Effector CD4-positive, alpha-beta T cell (primary cell): ENCODE measurements at regions not wholly inside any gene's neighbourhood (a gene's known extent, or its start where the extent isn't known, plus 50 kb on each side); places are given as distances from the start of the nearest gene placed in this dataset.
"Not testable (repeated sequence)": the region's sequence is repeated elsewhere in the genome, so short reads cannot be mapped to it uniquely, and the experiment has no call there.

Source experiments
- DNase-seq: peaks from one replicate; pipeline ENCODE4 v3.0.0-alpha.2; 2020

DNA sequence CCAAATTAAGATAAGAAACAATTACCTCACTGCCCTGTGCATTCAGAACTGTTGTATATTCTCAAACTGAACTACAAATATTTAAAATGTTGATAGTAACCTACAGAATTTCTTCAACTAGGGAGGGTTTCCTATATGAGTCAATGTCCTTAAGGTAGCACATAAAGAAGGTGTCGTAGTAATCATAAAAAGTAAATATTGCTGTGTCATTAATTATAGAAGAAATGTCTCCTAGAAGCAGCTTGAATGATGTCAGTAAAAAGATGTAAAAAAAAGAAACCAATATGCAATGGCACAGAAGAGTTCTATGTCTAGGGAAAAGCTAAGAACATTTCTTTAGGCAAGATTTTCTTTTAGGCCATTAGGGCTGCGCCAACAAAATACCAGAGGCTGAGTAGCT lies 559.6 kb upstream of the EPHA5 start:
- no peak for DNase-seq

DNA sequence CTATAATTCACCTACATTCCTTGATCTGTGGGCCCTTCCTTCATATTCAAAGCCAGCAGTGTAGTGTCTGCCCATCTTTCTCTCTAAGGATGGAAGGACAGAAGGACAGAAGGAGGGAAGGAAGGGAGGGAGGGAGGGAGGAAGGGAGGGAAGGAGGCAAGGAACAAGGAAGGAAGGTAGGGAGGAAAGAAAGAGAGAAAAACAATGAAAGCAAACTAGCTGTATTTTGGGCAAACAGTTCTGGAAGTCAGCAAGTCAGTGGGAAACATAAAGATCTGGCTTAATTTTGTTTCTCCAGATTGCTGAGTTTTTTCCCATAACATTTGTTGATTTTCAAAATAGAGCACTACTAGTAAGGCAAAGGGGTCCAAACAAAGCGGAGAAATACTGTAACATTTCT lies 555.2 kb upstream of the EPHA5 start:
- no peak for DNase-seq

DNA sequence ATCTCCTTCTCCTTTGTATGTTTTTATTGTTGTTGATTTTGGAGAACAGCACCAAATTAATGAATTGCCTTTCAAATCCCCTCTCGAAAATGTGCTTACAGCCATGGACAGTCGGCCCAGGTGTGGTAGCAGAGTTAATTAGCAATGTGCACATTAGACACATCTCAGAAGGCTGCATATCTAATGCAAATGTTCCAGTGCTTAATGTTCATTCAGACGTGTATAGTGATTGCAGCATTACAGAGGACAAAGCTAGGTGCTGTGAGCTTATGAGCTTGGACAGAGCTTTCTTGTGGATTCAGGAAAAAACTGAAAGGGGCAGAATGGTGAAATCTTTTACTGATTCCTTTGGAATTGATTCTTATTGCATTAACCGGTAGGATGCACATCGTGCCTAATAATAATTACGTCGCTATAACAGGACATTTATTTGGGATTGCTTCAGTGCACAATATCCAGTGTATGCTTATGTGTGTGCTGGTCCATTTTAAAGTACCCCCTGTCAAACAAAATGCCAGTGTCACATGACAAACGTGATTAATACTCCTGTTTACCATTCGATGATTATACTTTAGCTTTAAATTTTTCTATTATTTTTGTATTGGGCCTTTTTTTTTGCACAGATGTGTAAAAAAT lies 552.9 kb upstream of the EPHA5 start:
- no peak for DNase-seq

DNA sequence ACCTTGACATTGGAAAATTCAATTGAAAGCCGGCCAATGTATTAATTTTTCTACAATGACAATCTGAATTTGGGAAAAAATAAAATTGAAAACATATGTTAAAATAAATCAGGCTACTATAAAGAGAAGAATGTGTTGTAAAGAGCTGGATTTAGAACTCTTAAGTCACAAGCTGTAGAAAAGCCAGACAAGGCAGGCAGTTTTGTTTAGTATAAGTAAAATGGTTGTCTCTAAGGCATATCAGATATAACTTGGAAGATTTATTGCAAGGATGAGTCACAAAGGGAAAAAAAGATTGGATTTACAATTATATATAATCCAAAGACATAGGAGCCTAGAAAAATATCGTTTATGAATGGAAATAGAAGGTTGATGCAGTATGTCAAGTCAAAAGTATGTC lies 549.1 kb upstream of the EPHA5 start:
- no peak for DNase-seq

DNA sequence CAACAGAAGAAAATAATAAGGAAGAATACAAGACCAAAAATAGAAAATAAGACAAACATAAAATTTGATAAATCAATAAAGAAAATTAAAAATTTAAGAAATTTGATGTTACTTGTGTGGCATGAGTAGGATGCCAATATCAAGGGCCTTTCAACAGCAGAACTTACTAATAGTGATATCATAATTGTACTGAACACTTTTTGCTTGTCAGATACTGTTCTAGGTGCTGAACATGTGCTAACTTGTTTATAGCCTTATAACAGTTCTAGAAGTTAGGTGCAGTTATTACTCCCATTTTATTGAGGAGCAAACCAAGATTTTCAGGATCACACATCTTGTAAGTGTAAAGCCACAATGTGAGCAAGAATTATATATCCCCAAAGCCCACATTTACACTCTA lies 546.0 kb upstream of the EPHA5 start:
- no peak for DNase-seq

DNA sequence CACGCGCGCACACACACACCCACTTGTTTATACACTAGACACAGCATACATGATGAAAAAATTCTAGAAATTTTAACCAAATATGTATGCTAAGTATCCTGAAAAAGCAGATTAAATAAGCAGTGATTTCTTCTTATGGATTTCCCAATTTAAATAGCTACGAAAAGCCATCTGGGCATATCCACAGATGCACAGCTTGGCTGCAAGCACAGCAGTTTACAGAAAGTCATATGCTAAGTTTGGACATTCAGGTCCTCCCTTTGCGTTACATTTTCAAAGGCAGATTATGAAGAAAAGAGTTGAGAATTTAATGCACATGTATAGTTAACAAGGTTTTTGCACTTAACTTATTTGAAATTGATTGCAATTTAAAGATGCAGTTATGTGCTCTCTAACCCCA lies 542.2 kb upstream of the EPHA5 start:
- no peak for DNase-seq

DNA sequence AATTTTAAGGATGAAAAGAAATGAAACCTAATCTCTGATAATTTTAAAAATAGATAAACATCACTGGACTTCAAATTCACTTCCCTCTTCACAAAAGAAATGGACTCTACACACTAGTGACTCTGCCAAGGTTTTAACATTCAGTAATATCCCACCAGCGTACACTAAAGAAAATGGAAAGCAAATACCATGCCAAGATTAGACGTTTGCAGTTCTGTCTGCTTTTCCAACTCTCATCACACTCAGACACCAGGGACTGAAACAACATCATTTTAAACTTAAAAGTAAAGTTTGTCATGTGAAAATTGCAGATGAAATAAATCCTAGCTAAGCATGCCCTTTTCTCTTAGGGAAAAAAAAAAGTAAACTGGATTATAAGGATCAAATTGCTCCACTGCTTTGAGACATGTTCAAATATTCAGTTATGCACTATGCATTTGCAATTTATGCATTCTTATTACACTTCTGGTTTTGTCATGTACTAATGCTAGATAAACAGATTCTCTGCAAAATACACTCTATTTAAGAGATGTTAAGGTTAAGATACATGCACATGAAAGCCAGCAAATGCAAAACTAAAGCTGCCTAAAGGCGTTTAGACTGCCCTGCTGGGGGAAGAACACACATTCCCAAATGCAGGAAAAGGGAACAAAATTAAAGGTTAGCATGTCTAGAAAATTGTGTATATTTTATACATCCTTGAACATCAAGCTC lies 534.4 kb upstream of the EPHA5 start:
- DNase-seq: no peak

DNA sequence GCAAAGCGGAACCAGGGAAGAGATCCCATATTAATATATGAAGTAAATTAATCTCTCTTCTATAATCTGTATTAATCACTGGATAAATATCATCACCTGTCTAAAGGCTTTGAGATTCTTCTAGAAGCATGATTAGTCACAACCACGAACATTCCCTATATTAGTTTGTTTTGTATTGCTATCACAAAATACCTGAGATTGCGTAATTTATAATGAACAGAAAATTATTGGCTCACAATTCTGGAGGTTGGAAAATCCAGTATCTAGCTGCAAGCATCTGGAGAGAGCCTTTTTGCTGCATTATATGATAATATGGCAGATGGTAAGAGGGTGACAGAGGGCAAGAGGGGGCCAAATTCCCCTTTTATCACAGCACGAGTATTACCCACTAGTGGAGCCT lies 532.6 kb upstream of the EPHA5 start:
- DNase-seq: no peak

DNA sequence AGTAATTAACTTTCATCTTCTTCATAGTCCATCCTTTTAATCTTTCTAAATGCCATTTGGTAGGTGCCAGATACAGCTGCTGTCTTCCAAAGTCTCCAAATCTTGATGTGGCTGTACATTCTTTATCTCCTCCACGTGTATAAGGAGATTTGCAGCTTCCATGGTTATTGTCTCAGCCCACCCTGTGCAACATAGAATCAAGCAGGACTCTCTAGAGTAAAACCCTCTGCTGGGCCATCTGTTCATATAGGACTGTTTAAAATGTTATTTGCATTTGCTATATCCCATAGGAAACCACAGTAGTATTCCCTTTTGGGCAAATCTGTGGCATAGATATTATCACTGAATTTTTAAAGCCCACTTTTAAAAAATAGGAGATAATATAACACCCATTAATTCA lies 527.2 kb upstream of the EPHA5 start:
- DNase-seq: no peak

DNA sequence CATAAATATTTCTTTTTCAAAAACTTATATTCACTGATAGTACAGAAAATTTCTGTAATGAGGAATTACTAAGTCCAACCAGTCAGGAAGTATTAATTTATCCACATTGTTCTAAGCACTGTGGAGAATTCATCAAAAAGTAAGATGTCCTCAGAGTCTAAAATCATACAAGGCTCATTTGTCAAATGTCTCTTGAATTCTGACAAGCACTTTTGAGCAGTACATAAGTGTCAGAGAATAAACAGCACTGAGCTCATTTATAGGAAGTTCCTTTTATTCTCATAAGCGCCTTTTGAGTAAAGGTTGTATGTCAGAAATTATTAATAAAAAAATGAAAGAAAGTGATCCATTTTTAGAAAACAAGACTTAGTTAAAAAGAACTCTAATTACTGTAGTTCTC lies 523.2 kb upstream of the EPHA5 start:
- no peak for DNase-seq

DNA sequence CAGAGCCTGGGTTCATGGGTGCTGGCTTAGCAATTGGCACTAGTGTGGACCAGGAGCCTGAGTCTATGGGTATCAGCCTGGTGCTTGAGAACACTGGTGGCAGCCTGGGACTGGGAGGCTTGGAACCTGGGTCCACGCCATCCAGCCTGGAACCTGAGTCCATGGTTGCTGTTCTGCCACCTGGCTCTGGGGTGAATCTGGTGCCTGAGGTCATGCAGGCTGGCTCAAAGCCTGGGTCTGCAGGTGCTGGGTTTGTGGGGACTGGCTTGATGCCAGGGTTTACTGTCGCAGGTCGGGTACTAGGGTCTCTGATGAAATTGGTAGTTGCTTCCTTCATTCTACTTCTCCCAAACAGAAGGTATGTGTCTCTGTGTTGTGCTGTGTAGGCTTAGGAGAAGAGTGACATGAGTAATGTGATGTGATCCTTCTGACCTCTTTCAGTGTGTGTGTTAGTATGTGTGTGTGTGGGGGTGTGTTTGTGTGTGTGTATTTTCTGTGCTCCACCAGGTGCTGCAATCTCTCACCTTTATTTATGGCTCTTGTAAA lies 517.0 kb upstream of the EPHA5 start:
- DNase-seq: no peak

DNA sequence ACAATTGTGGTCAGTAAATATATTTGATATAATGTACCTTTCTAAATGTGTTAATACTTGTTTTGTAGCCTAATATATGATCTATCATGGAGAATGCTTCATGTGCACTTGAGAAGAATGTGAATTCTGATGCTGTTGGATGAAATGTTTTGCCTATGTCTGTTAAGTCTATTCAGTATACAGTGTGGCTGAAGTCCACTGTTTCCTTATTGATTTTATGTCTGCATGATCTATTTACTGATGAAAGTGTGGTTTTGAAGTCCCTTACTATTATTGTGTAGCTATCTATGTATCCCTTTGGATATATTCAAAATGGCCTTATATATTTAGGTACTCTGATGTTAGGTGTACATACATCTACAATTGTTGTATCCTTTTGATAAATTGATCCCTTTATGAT lies 515.8 kb upstream of the EPHA5 start:
- no peak for DNase-seq

DNA sequence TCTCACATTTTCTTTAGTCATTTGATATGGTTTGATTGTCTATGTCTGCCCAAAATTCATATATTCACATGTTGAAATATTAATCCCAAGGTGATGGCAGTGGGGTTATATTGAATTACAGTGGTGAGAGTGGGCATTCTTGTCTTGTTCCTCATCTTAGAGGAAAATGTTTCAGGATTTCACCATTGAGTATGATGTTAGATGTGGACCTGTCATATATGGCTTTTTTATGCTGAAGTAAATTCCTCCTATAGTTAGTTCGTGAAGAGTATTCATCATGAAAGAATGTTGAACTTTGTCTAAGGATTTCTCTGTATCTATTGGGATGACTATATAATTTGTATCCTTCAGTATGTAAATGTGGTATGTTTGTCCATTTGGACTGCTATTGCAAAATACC lies 512.3 kb upstream of the EPHA5 start:
- DNase-seq: no peak

DNA sequence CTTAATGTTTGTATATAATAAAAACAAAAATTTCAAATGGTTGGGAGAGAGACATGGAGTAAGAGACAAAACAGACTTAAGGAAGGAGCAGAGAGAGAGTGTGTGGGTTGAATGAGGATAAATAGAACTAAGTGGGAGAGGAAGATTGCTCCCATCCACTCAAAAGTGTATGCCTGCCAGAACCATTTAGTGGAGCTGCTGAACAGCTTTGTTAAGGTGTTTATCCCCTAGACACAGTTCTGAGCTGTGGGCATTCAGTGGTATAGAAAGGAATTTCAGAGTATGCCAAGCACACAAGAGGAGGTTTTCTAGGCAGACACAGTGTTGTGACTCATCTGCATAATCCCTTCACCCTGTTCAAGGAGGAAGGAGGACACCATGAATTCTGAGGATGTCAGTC lies 508.6 kb upstream of the EPHA5 start:
- no peak for DNase-seq

DNA sequence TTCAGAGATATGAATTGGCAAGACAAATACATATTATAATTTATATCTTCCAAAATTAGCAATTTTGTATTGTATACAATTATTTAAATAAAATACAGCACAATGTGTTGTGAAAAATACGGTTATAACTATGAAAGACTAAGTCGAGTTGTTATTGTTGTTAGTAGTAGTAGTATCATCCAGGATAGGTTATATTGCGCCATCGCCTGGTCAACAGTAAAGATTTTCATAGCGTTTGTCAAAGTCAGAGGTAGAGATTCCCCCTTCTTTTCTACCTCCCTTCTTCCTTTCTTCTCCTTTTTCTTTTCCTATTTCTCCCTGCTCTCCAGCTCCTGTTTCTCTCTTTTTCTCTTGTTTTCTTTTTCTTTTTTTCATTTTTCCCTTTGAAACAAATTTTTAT lies 499.1 kb upstream of the EPHA5 start:
- DNase-seq: no peak

DNA sequence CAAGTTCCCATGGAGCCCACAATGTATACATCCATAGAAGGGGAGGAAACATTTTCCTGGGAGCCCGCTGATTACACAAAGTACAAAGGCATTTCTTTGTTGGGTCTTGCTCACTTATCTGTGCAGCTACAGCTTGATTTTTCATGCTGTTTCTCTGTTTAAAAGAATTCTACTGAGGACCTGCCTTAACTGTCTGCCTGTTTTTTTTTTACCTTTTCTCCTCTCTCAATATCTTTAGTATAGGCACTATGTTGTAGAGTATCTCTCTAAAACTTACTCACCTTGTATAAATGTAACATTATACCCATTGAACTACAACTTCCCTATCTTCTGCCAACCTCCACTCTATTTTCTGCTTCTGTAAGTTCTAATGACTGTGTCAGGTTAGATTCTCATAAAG lies 494.6 kb upstream of the EPHA5 start:
- no peak for DNase-seq

DNA sequence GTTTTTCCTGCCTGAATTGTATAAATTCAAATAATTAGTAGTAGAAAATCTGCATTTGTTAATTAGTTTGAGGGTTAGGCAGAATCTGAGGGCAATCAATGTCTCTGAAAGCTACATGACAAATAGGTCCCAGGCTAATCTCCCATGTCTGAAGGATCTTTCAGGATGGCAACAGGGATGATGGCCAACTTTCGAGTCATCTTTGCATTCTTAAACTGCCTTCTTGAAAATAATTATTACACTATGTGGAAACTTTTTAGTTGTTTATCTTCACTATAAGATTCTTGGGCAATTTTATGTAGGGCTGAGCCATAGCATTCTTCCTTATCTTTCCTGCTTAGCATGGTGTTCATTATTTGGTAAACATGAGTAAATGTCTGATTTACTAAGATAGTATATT lies 490.3 kb upstream of the EPHA5 start:
- DNase-seq: no peak

DNA sequence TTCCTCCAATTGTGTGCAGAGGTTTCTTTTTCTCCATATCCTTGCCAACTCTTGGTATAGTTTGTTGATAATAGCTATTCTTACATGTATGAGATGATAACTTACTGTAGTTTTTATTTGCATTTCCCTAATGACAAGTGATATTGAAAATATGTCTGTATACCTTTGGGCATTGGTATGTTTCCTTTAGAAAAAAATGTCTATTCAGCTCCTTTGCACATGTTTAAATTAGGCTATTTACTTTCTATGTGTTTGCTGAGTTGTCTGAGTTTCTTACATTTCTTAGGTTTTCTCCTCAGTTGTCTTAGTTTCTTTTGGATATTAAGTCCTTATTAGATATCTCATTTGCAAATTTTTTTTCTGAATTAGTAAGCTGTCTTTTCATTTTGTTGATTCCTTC lies 487.3 kb upstream of the EPHA5 start:
- no peak for DNase-seq

DNA sequence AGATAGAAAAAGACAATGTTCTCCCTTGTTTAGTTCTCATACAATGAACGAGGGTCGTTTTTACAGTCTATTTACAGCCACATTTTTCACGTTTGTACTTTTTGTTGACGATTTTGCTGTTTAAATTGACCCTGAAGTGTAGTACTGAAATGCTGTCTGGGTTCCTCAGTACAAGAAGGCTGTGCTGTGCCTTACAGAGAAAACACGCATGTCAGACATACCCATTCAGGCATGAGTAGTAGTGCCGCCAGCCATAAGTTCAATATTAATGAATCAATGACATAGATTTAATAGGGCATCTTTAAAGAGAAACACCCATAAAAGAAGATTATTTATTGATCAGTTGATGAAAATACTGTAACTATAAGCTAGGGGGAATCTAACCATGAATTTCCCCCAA lies 459.8 kb upstream of the EPHA5 start:
- DNase-seq: no peak

DNA sequence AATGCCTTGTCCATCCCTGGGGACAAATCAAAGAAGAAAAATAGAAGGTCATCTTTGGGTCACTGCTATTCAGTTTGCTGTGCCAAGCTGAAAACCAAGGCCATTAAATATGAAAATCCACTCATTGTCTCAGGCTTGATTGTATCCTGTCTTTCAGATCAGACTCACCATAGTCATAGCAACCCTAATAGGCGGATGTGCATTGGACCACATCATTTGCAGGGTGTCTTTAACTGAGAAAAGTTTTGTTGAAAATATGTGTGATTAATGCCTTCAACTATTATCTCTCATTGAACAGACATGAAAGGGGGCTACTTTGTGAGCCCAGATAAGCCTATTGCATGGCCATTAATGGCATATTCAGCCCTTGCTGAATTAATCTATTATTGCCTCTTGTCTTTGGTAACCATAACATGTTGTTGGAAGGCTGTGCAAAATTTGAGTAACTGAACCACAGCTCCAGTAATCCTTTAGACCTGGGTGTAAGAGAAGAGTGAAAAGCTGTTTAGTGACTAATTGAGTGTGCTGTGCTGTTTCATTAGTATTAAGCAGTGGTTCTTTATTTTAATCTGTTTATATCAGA lies 453.6 kb upstream of the EPHA5 start:
- DNase-seq: no peak

DNA sequence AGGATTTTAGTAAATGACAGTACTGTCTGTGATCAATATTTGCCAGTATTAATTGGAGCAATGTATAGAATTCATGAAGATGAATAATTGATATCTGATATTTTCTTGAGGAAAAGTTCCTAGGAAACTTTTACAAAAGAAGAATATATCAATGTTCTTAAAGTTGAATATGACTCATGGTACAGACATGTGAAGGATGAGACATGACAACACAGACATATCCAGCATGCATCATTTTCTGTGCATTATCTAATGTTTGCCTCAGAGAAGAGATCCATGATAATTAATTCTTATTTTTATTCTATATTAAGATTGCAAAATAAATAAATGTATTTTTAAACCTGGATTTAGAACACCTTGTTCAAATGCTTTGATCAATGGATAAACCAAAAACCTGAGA lies 452.9 kb upstream of the EPHA5 start:
- DNase-seq: no peak

DNA sequence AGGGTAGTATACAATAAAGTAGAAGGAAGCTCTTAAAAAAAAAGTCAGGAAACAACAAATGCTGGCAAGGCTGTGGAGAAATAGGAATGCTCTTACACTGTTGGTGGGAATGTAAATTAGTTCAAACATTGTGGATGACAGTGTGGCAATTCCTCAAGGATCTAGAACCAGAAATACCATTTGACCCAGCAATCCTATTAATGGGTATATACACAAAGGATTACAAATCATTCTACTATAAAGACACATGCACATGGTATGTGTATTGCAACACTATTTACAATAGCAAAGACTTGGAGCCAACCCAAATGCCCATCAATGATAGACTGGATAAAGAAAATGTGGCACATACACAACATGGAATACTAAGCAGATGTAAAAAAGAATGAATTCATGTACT lies 444.9 kb upstream of the EPHA5 start:
- not testable (repeated sequence) for DNase-seq

DNA sequence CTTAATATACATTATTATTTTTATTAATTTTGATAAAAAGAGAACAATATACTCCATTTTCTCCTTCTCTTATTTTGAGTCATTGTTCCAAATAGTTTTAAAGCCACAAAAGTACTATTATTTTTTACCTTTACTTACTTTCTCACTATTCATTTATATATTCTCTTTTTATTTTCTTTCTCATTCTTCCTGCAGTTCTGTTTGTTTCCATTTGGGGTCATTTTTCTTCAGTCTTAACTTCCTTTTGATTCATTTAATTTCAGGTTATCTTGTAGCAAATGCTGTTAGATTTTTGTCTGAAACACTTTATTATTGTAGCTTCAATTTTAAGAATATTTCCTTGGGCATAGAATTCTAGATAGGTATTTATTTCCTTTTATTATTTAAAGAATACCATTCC lies 438.6 kb upstream of the EPHA5 start:
- DNase-seq: no peak

DNA sequence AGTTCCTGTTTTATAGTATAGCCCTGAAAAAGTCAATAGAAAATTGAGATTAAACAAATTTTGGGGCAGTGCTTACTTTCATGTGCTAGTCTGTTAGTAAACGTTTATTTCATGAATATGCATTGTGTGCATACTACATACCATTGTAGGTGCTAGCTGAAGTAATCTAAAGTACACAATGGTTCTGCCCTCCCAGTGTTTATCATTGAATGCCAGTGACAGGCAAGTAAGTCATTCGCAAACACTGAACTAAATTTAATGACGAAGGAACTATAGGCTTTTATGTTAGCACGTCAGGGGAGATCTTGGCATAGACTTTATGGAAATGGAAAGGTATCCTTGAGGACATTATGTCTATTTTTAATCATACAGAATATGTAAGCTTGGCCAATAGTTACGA lies 426.9 kb upstream of the EPHA5 start:
- DNase-seq: no peak

DNA sequence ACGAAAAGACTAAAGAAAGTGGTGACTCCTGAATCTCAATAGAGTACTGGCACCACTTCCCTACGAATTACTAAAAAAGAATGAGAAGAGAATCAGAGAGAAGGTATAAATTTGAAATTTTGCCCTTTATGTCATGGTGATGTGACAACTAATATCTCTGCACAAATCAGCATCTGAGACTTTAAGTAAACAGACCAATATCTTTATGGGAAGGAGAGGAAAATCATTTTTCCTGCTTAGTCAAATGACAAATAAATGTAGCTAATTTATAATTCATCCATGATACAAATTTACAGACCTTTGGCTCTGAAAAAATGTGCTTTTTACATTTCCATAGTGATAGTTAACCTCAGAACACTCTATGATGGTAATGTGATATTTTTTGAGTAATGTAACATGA lies 424.8 kb upstream of the EPHA5 start:
- DNase-seq: no peak
